Panc1 (cell line): ENCODE measurements at regions not wholly inside any gene's neighbourhood (a gene's known extent, or its start where the extent isn't known, plus 50 kb on each side); places are given as distances from the start of the nearest gene placed in this dataset.

Source experiments
- ATAC-seq: fragments of 200-7000 bp; cut with Tn5 transposase; 2 replicates; pipeline ENCODE4 v1.9.1; 2020; ENCODE audit warnings: mild to moderate bottlenecking, moderate library complexity
- BruUV-seq: library from RNA; stranded (reverse); fragments of 400-500 nt; replicated peaks from 2 replicates; lab custom pipeline; 2021; lab: Mats Ljungman, UMichigan
- CTCF ChIA-PET: fragments of 300-600 bp; sonication (Branson Sonifier 250); formaldehyde crosslinking; loops from one replicate; lab custom pipeline; 2022; ENCODE audit warnings: antibody characterized with exemption; lab: Charles Lee
- POLR2A ChIA-PET: fragments of 300-600 bp; sonication (Branson Sonifier 250); formaldehyde crosslinking; loops from one replicate; lab custom pipeline; 2022; ENCODE audit warnings: antibody characterized with exemption; lab: Charles Lee
- DNase-seq: peaks from one replicate; pipeline ENCODE4 v3.0.0-alpha.2; 2010; ENCODE audit warnings: low read depth, low spot score
- H3K27ac ChIP-seq: 2 replicates; pipeline ENCODE4 v1.5.1; 2011; ENCODE audit warnings: mild to moderate bottlenecking, low read length, inconsistent platforms
- H3K27me3 ChIP-seq: fragments of 200-500 bp; sonication (Bioruptor generic); 2 replicates; pipeline ENCODE4 v1.6.0; 2014; ENCODE audit warnings: low read length, inconsistent platforms; ENCODE audit not compliant: control insufficient read depth, insufficient read depth
- H3K36me3 ChIP-seq: fragments of 200-500 bp; sonication (Bioruptor generic); 2 replicates; pipeline ENCODE4 v1.5.1; 2014; ENCODE audit warnings: inconsistent platforms, mild to moderate bottlenecking, low read length, moderate library complexity; ENCODE audit not compliant: control insufficient read depth, insufficient read depth
- H3K4me1 ChIP-seq: 2 replicates; pipeline ENCODE4 v1.5.1; 2011; ENCODE audit warnings: inconsistent platforms, mild to moderate bottlenecking, low read length, moderate library complexity; ENCODE audit not compliant: control insufficient read depth, insufficient read depth
- H3K4me3 ChIP-seq, 2 experiments: 2 replicates each; pipeline ENCODE4 v1.5.1; 2011 to 2012; ENCODE audit warnings: low read depth in 2 of 2, low read length in 2 of 2, mild to moderate bottlenecking in 2 of 2, inconsistent platforms in 1 of 2, moderate library complexity in 1 of 2
- H3K9me3 ChIP-seq: fragments of 200-500 bp; sonication (Bioruptor generic); 2 replicates; pipeline ENCODE4 v1.5.1; 2014; ENCODE audit warnings: low read depth, mild to moderate bottlenecking, inconsistent platforms, low read length, moderate library complexity; ENCODE audit not compliant: control insufficient read depth, insufficient read depth
- CTCF ChIP-seq: fragments of 450-650 bp; IDR thresholded peaks from 2 replicates; pipeline ENCODE4 v1.5.1; 2017; ENCODE audit warnings: mild to moderate bottlenecking
- POLR2AphosphoS5 ChIP-seq: IDR thresholded peaks from 2 replicates; pipeline ENCODE4 v1.6.1; 2012; ENCODE audit warnings: mild to moderate bottlenecking, low read depth, low read length, moderate library complexity
- REST ChIP-seq, 2 experiments: IDR thresholded peaks; 2 replicates each; pipeline ENCODE4 v1.6.1; 2011 to 2012; ENCODE audit warnings: low read depth in 2 of 2, control low read depth in 1 of 2, low read length in 1 of 2, mild to moderate bottlenecking in 1 of 2, moderate library complexity in 1 of 2; ENCODE audit not compliant: insufficient read depth in 1 of 2
- SIN3A ChIP-seq: IDR thresholded peaks from 2 replicates; pipeline ENCODE4 v1.6.1; 2012; ENCODE audit warnings: low read depth, mild to moderate bottlenecking, low read length, moderate library complexity, borderline replicate concordance; ENCODE audit not compliant: insufficient read depth
- TCF7L2 ChIP-seq: IDR thresholded peaks from 2 replicates; pipeline ENCODE4 v1.6.1; 2011; ENCODE audit warnings: mild to moderate bottlenecking, low read depth, low read length, inconsistent platforms
- in situ Hi-C: cut with HindIII; loops from 2 replicates; pipeline ENCODE4 v1.10.0; 2016; ENCODE audit warnings: low sequenced_read_pairs, low pct_unique_long_range_greater_than_20kb
- intact Hi-C: fragments of 100-400 bp; cut with micrococcal nuclease; formaldehyde crosslinking; loops from one replicate; pipeline ENCODE4 v1.10.0; 2022; ENCODE audit not compliant: unreplicated experiment

GRCh38 chr2:133753665-133754064 is 185.4 kb upstream of the NCKAP5 start:
- POLR2A ChIA-PET, result no interaction called here
- no peaks in the 10 kb centered on the region for H3K9me3 ChIP-seq
- H3K36me3 ChIP-seq, result no peaks in the 10 kb centered on the region
- BruUV-seq, result no TSS peak
- DNase-seq, result no peak
- TF ChIP-seq TCF7L2 (no peak), CTCF (no peak), SIN3A (no peak), REST (IDR thresholded peaks at IDR 0.05; ENCODE audit: insufficient read depth in 1 of 2, low read depth in 2 of 2, low read length in 1 of 2) (no peak), POLR2AphosphoS5 (no peak)
- H3K4me1 ChIP-seq, result no peaks in the 10 kb centered on the region
- ATAC-seq, result no peak
- no peak overlapping the region for H3K27ac ChIP-seq
- H3K4me3 ChIP-seq, result no peak overlapping the region
- intact Hi-C loops (no loop called here), in situ Hi-C loops (no loop called here)
- CTCF ChIA-PET, result no interaction called here
- no peaks in the 10 kb centered on the region for H3K27me3 ChIP-seq

- H3K36me3 ChIP-seq, result no peaks in the 10 kb centered on the region
- no TSS peak for BruUV-seq
- no peaks in the 10 kb centered on the region for H3K9me3 ChIP-seq
- DNase-seq (no peak), ATAC-seq (no peak)
- in situ Hi-C loops (no loop called here), intact Hi-C loops (no loop called here)
- no peak for TF ChIP-seq POLR2AphosphoS5
- TF ChIP-seq SIN3A, result no peak
- no peak for TF ChIP-seq REST (IDR thresholded peaks at IDR 0.05; ENCODE audit: insufficient read depth in 1 of 2, low read depth in 2 of 2, low read length in 1 of 2)
- no peak for TF ChIP-seq CTCF
- TF ChIP-seq TCF7L2, result no peak
- H3K27me3 ChIP-seq, result no peaks in the 10 kb centered on the region
- H3K27ac ChIP-seq, result no peak overlapping the region
- CTCF ChIA-PET, result interaction anchor here (0.6 kb wide), 1 partner anchor 415 kb away, joined by 3 read pairs; no protein-coding TSS in a partner anchor
- no peak overlapping the region for H3K4me3 ChIP-seq
- H3K4me1 ChIP-seq, result no peaks in the 10 kb centered on the region
- POLR2A ChIA-PET, result no interaction called here
Measured at GRCh38 chr2:133755480-133756300, 187.4 kb upstream of the NCKAP5 start.
